ENCODE measurements at regions not wholly inside any gene's neighbourhood (a gene's known extent, or its start where the extent isn't known, plus 50 kb on each side); places are given as distances from the start of the nearest gene placed in this dataset.
"Not testable (repeated sequence)": the region's sequence is repeated elsewhere in the genome, so short reads cannot be mapped to it uniquely, and the experiment has no call there.

- peak; percentile 26 for DNase-seq (ENCODE audit: low read depth)
Measured at GRCh38 chr3:177337541-177338331, 140.5 kb upstream of the TBL1XR1 start.

GRCh38 chr3:177338697-177339219 is 141.5 kb upstream of the TBL1XR1 start:
- no peak for DNase-seq (ENCODE audit: low read depth)

- DNase-seq (ENCODE audit: low read depth): not testable (repeated sequence)
Measured at GRCh38 chr3:177339220-177339703, 142.0 kb upstream of the TBL1XR1 start.

GRCh38 chr3:177340243-177340830 is 143.1 kb upstream of the TBL1XR1 start:
- DNase-seq (ENCODE audit: low read depth): peak; percentile 23

GRCh38 chr3:177341736-177342419 is 144.6 kb upstream of the TBL1XR1 start:
- no peak for DNase-seq (ENCODE audit: low read depth)

- no peak for DNase-seq (ENCODE audit: low read depth)
Measured at GRCh38 chr3:177343122-177343625, 145.9 kb upstream of the TBL1XR1 start.

GRCh38 chr3:177345049-177345972 is 148.0 kb upstream of the TBL1XR1 start:
- DNase-seq (ENCODE audit: low read depth): peak; percentile 99

GRCh38 chr3:177345973-177346503 is 148.8 kb upstream of the TBL1XR1 start:
- no peak for DNase-seq (ENCODE audit: low read depth)

- no peak for DNase-seq (ENCODE audit: low read depth)
Measured at GRCh38 chr3:177346878-177347277, 149.6 kb upstream of the TBL1XR1 start.

GRCh38 chr3:177347611-177348010 is 150.3 kb upstream of the TBL1XR1 start:
- DNase-seq (ENCODE audit: low read depth): no peak

GRCh38 chr3:177348974-177349373 is 151.7 kb upstream of the TBL1XR1 start:
- DNase-seq (ENCODE audit: low read depth): no peak

- no peak for DNase-seq (ENCODE audit: low read depth)
Measured at GRCh38 chr3:177349384-177349783, 152.1 kb upstream of the TBL1XR1 start.

GRCh38 chr3:177350121-177350520 is 152.8 kb upstream of the TBL1XR1 start:
- no peak for DNase-seq (ENCODE audit: low read depth)

- no peak for DNase-seq (ENCODE audit: low read depth)
Measured at GRCh38 chr3:177351206-177351605, 153.9 kb upstream of the TBL1XR1 start.

GRCh38 chr3:177351757-177352158 is 154.5 kb upstream of the TBL1XR1 start:
- DNase-seq (ENCODE audit: low read depth): no peak

- no peak for DNase-seq (ENCODE audit: low read depth)
Measured at GRCh38 chr3:177352424-177352823, 155.1 kb upstream of the TBL1XR1 start.

- no peak for DNase-seq (ENCODE audit: low read depth)
Measured at GRCh38 chr3:177353140-177353539, 155.9 kb upstream of the TBL1XR1 start.

GRCh38 chr3:177353879-177354278 is 156.6 kb upstream of the TBL1XR1 start:
- not testable (repeated sequence) for DNase-seq (ENCODE audit: low read depth)

GRCh38 chr3:177354466-177354865 is 157.2 kb upstream of the TBL1XR1 start:
- no peak for DNase-seq (ENCODE audit: low read depth)

GRCh38 chr3:177356113-177356512 is 158.8 kb upstream of the TBL1XR1 start:
- DNase-seq (ENCODE audit: low read depth): no peak

All from HT1080 (cell line).